Thyroid gland (tissue), 4 donors: ENCODE measurements at regions not wholly inside any gene's neighbourhood (a gene's known extent, or its start where the extent isn't known, plus 50 kb on each side); places are given as distances from the start of the nearest gene placed in this dataset.

Experiments used
- DNase-seq, 2 donors: peaks; one replicate each; pipeline ENCODE4 v3.0.0-alpha.2; 2019
- H3K27ac ChIP-seq, 3 donors: fragments of 200-600 bp; sonication (generic); 1 replicate in 2 of 3; 2 replicates in 1 of 3; pipeline ENCODE4 v1.5.1; 2016 to 2019; ENCODE audit warnings: mild to moderate bottlenecking in 1 of 3, moderate library complexity in 1 of 3
- H3K27me3 ChIP-seq: fragments of 200-600 bp; sonication (generic); one replicate; pipeline ENCODE4 v1.5.1; 2019
- H3K36me3 ChIP-seq, 2 donors: fragments of 200-600 bp; sonication (generic); one replicate each; pipeline ENCODE4 v1.5.1; 2016 to 2019
- H3K4me1 ChIP-seq, 2 donors: fragments of 200-600 bp; sonication (generic); one replicate each; pipeline ENCODE4 v1.5.1; 2017 to 2019
- H3K4me3 ChIP-seq, 3 donors: fragments of 200-600 bp; sonication (generic); replicated peaks in 1 of 3; 1 replicate in 2 of 3; 2 replicates in 1 of 3; pipeline ENCODE4 v1.5.1; 2016; ENCODE audit warnings: mild to moderate bottlenecking in 1 of 3
- H3K9me3 ChIP-seq: fragments of 200-600 bp; sonication (generic); one replicate; pipeline ENCODE4 v1.5.1; 2017
- CTCF ChIP-seq, 6 experiments: fragments of 200-600 bp in 3 of 6; fragments of 450-650 bp in 3 of 6; sonication (generic) in 3 of 6; IDR thresholded peaks; one replicate each; pipeline ENCODE4 v1.5.1; 2016 to 2019; ENCODE audit warnings: antibody characterized with exemption in 6 of 6, mild to moderate bottlenecking in 2 of 6, inconsistent platforms in 1 of 6, moderate library complexity in 1 of 6
- POLR2A ChIP-seq, 2 donors: fragments of 450-650 bp; IDR thresholded peaks; one replicate each; pipeline ENCODE4 v1.6.1; 2017; ENCODE audit warnings: antibody characterized with exemption in 2 of 2, mild to moderate bottlenecking in 2 of 2, moderate library complexity in 1 of 2
- WGBS, 2 donors: methylation state at CpG; one replicate each; pipeline ENCODE4 v1.1.5; 2017; 5-methylcytosine and 5-hydroxymethylcytosine counted together
- intact Hi-C: fragments of 100-400 bp; cut with DNase I; formaldehyde crosslinking; loops from one replicate; pipeline ENCODE4 v1.15.1; 2023

GRCh38 chr6:25100288-25100687 is 164.5 kb upstream of the RIPOR2 start:
- TF ChIP-seq CTCF (IDR thresholded peaks at IDR 0.05) (no peak), POLR2A (IDR thresholded peaks at IDR 0.05) (no peak)
- H3K36me3 ChIP-seq: peaks cover 16 to 24% of the 10 kb centered on the region in 2 donors
- intact Hi-C loops: no loop called here
- DNase-seq: no peak
- H3K9me3 ChIP-seq: no peaks in the 10 kb centered on the region
- 82 to 83% methylated on average over 4 of the region's 4 CpGs for WGBS, 2 donors
- H3K4me3 ChIP-seq: no peak overlapping the region
- peaks cover 4% of the 10 kb centered on the region in 2 donors for H3K4me1 ChIP-seq
- no peaks in the 10 kb centered on the region for H3K27me3 ChIP-seq
- no peak overlapping the region for H3K27ac ChIP-seq

GRCh38 chr6:25103603-25104002 is 167.8 kb upstream of the RIPOR2 start:
- no peak overlapping the region for H3K4me3 ChIP-seq
- WGBS, 2 donors: 73 to 84% methylated on average over 3 of the region's 3 CpGs
- H3K4me1 ChIP-seq: peaks cover 4% of the 10 kb centered on the region in 2 donors
- peaks cover 35 to 44% of the 10 kb centered on the region in 2 donors for H3K36me3 ChIP-seq
- H3K27me3 ChIP-seq: no peaks in the 10 kb centered on the region
- no peak overlapping the region for H3K27ac ChIP-seq
- intact Hi-C loops: no loop called here
- no peaks in the 10 kb centered on the region for H3K9me3 ChIP-seq
- TF ChIP-seq CTCF (IDR thresholded peaks at IDR 0.05) (no peak), POLR2A (IDR thresholded peaks at IDR 0.05) (no peak)
- DNase-seq: no peak

- Histone ChIP-seq H3K9me3 (no peaks in the 10 kb centered on the region), H3K4me1 (peaks cover 4% of the 10 kb centered on the region in 2 donors), H3K27ac (no peak overlapping the region), H3K4me3 (no peak overlapping the region), H3K36me3 (peaks cover 35 to 47% of the 10 kb centered on the region in 2 donors), H3K27me3 (no peaks in the 10 kb centered on the region)
- 73 to 85% methylated on average over 7 of the region's 7 CpGs for WGBS, 2 donors
- intact Hi-C loops: no loop called here
- DNase-seq: no peak
- no peak for TF ChIP-seq POLR2A (IDR thresholded peaks at IDR 0.05)
- no peak for TF ChIP-seq CTCF (IDR thresholded peaks at IDR 0.05)
Observed at GRCh38 chr6:25105070-25105925, 169.5 kb upstream of the RIPOR2 start.

GRCh38 chr6:25107218-25107617 is 171.5 kb upstream of the RIPOR2 start:
- intact Hi-C loops: no loop called here
- Histone ChIP-seq H3K9me3 (no peaks in the 10 kb centered on the region), H3K36me3 (peaks cover 35 to 47% of the 10 kb centered on the region in 2 donors), H3K4me1 (peaks cover 4% of the 10 kb centered on the region in 2 donors), H3K27me3 (no peaks in the 10 kb centered on the region), H3K27ac (no peak overlapping the region), H3K4me3 (no peak overlapping the region)
- no peak for DNase-seq
- TF ChIP-seq CTCF (IDR thresholded peaks at IDR 0.05) (no peak), POLR2A (IDR thresholded peaks at IDR 0.05) (no peak)
- 95% methylated on average over 2 of the region's 2 CpGs for WGBS, 2 donors

GRCh38 chr6:25111782-25112181 is 167.4 kb upstream of the CARMIL1 start:
- Histone ChIP-seq H3K27me3 (no peaks in the 10 kb centered on the region), H3K36me3 (peaks cover 24 to 42% of the 10 kb centered on the region in 2 donors), H3K27ac (no peak overlapping the region), H3K4me1 (peaks cover 5 to 10% of the 10 kb centered on the region in 2 donors), H3K9me3 (no peaks in the 10 kb centered on the region), H3K4me3 (no peak overlapping the region)
- TF ChIP-seq POLR2A (IDR thresholded peaks at IDR 0.05): no peak
- no peak for TF ChIP-seq CTCF (IDR thresholded peaks at IDR 0.05)
- intact Hi-C loops: no loop called here
- WGBS, 2 donors: 96 to 98% methylated on average over 1 of the region's 1 CpG
- no peak for DNase-seq
